Stomach (tissue), 8 donors: ENCODE measurements at regions not wholly inside any gene's neighbourhood (a gene's known extent, or its start where the extent isn't known, plus 50 kb on each side); places are given as distances from the start of the nearest gene placed in this dataset.
A peak's percentile ranks its signal among the peaks of the same experiment; 100 is the strongest.

Source experiments
- DNase-seq, 2 donors: peaks; one replicate each; pipeline versions ENCODE4 v3.0.0 to v3.0.0-alpha.2; 2013 to 2019
- H3K27ac ChIP-seq, 5 donors: fragments of 200-600 bp in 4 of 5; sonication (generic) in 4 of 5; one replicate each; pipeline ENCODE4 v1.5.1; 2013 to 2019; ENCODE audit warnings: mild to moderate bottlenecking in 1 of 5, moderate library complexity in 1 of 5
- H3K27me3 ChIP-seq, 3 donors: fragments of 200-600 bp; sonication (generic); one replicate each; pipeline ENCODE4 v1.5.1; 2017 to 2019; ENCODE audit warnings: mixed run types in 1 of 3
- H3K36me3 ChIP-seq, 4 donors: fragments of 200-600 bp; sonication (generic); 1 replicate in 3 of 4; 2 replicates in 1 of 4; pipeline ENCODE4 v1.5.1; 2016 to 2019
- H3K4me1 ChIP-seq, 4 donors: fragments of 200-600 bp; sonication (generic); one replicate each; pipeline ENCODE4 v1.5.1; 2016 to 2019
- H3K4me3 ChIP-seq, 4 donors: fragments of 200-600 bp; sonication (generic) in 3 of 4; one replicate each; pipeline ENCODE4 v1.5.1; 2016 to 2019; ENCODE audit warnings: mild to moderate bottlenecking in 1 of 4
- H3K9me3 ChIP-seq, 4 donors: fragments of 200-600 bp; sonication (generic); one replicate each; pipeline ENCODE4 v1.5.1; 2016 to 2019
- CTCF ChIP-seq, 7 experiments: fragments of 450-650 bp in 4 of 7; fragments of 200-600 bp in 3 of 7; sonication (generic) in 3 of 7; IDR thresholded peaks; one replicate each; pipeline ENCODE4 v1.5.1; 2016 to 2019; ENCODE audit warnings: antibody characterized with exemption in 7 of 7, control low read depth in 2 of 7, mild to moderate bottlenecking in 1 of 7
- EP300 ChIP-seq: sonication (generic); formaldehyde crosslinking; IDR thresholded peaks from one replicate; pipeline ENCODE4 v1.6.1; 2017; ENCODE audit warnings: antibody characterized with exemption
- POLR2A ChIP-seq, 4 donors: fragments of 450-650 bp; IDR thresholded peaks; one replicate each; pipeline ENCODE4 v1.6.1; 2016; ENCODE audit warnings: antibody characterized with exemption in 4 of 4, control low read depth in 2 of 4, mild to moderate bottlenecking in 1 of 4, moderate library complexity in 1 of 4
- POLR2AphosphoS5 ChIP-seq, 3 donors: sonication (generic); formaldehyde crosslinking; IDR thresholded peaks; one replicate each; pipeline ENCODE4 v1.6.1; 2016; ENCODE audit warnings: antibody characterized with exemption in 3 of 3
- WGBS, 5 donors: extraction: QIAGEN DNeasy Blood & Tissue Kit in 3 of 5; methylation state at CpG; one replicate each; pipeline versions ENCODE4 v1.1.5 to v1.1.7; 2013 to 2018; 5-methylcytosine and 5-hydroxymethylcytosine counted together
- intact Hi-C: fragments of 100-400 bp; cut with DNase I; formaldehyde crosslinking; loops from one replicate; pipeline ENCODE4 v1.15.1; 2023; ENCODE audit warnings: low total_unique reads
- donor health status: healthy with polysubstance abuse.
- donor health status: Bipolar disorder and iron deficiency.
- donor health status: healthy.

- Histone ChIP-seq H3K9me3 (peaks cover 0 to 5% (median 2%) of the 10 kb centered on the region in 4 donors), H3K36me3 (no peaks in the 10 kb centered on the region), H3K27me3 (no peaks in the 10 kb centered on the region), H3K4me1 (no peaks in the 10 kb centered on the region), H3K27ac (no peak overlapping the region), H3K4me3 (no peak overlapping the region)
- intact Hi-C loops: no loop called here
- TF ChIP-seq POLR2AphosphoS5 (IDR thresholded peaks at IDR 0.05) (no peak), POLR2A (IDR thresholded peaks at IDR 0.05) (no peak), CTCF (IDR thresholded peaks at IDR 0.05) (no peak), EP300 (no peak)
- no peak for DNase-seq
- 77 to 97% (median 89%) methylated on average over 7 of the region's 7 CpGs for whole genome bisulfite sequencing, 5 donors
Measured at GRCh38 chr13:105059786-105060185, 1475.7 kb downstream of the EFNB2 start.

DNA sequence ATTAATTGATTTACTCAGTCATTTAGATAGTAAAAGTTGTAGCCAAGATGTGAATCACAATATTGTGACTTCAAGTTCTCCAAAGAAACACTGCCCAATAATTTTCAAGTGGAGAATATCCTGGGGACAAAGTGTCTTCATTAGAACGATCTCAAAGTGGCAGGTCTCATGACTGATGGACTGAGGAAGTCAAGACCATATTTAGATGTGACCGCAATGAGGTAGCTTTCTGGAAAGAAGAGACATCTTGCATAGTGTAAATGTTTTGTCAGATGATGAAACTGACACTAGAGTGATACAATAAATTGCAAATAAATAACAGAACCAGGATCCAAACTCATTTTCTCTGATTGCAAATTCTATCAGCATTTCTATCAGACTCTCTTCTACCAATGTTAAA lies 1476.9 kb downstream of the EFNB2 start:
- no peaks in the 10 kb centered on the region for H3K4me1 ChIP-seq
- DNase-seq: no peak
- H3K27ac ChIP-seq: no peak overlapping the region
- WGBS, 5 donors: 70 to 83% (median 75%) methylated on average over 2 of the region's 2 CpGs
- H3K4me3 ChIP-seq: no peak overlapping the region
- no peaks in the 10 kb centered on the region for H3K27me3 ChIP-seq
- H3K9me3 ChIP-seq: no peaks in the 10 kb centered on the region
- H3K36me3 ChIP-seq: no peaks in the 10 kb centered on the region
- intact Hi-C loops: no loop called here
- TF ChIP-seq EP300: no peak
- TF ChIP-seq POLR2AphosphoS5 (IDR thresholded peaks at IDR 0.05): no peak
- no peak for TF ChIP-seq POLR2A (IDR thresholded peaks at IDR 0.05)
- no peak for TF ChIP-seq CTCF (IDR thresholded peaks at IDR 0.05)

DNA sequence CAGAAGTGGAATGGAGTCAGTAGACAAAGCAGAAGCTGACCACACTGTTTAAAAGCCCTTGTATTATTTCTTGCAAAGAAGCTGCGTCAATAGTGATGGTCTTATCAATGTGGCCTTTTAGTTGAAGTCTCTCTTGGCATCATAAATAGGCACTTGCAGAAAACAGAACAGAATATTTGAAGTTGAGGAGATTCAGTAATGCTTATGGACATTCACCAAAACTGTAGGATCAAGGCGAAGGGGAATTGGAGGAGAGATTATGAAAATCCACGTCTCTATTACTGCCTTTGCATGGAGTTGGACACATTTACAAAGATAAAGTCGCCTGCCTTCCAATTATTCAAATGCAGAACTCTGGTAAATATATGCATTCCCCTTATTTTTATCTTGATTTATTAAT lies 1482.8 kb downstream of the EFNB2 start:
- DNase-seq: no peak
- intact Hi-C loops: no loop called here
- 74 to 83% (median 78%) methylated on average over 4 of the region's 4 CpGs for WGBS, 5 donors
- no peak for TF ChIP-seq CTCF (IDR thresholded peaks at IDR 0.05)
- no peak for TF ChIP-seq POLR2AphosphoS5 (IDR thresholded peaks at IDR 0.05)
- TF ChIP-seq EP300: no peak
- TF ChIP-seq POLR2A (IDR thresholded peaks at IDR 0.05): no peak
- Histone ChIP-seq H3K4me1 (peaks cover 0 to 4% (median 0%) of the 10 kb centered on the region in 4 donors), H3K27me3 (no peaks in the 10 kb centered on the region), H3K36me3 (no peaks in the 10 kb centered on the region), H3K27ac (no peak overlapping the region), H3K9me3 (no peaks in the 10 kb centered on the region), H3K4me3 (no peak overlapping the region)

DNA sequence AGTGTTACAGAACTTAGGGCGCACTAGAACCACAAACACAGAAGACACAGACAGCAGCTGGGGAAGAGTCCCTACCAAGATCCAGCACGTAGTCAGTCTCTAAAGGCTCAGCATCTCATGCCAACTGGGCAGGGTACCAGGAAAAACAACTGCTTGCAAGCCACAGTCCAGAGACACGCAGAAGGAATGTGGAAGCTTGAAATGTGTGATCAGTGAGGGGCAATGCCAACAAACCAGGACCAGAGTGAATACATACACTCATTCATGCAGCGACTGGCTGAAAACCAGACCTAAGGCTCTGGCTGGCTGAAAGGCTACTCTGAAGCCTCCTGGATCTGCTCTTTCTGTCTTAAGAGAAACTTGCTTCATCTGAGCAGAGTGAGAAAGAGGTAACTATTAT lies 1484.8 kb downstream of the EFNB2 start:
- intact Hi-C loops: no loop called here
- DNase-seq: peak in 1 of 2 donors; percentile 10
- WGBS, 5 donors: 58 to 76% (median 70%) methylated on average over 4 of the region's 4 CpGs
- peaks cover 0 to 7% (median 0%) of the 10 kb centered on the region in 4 donors for H3K4me1 ChIP-seq
- no peak overlapping the region for H3K27ac ChIP-seq
- TF ChIP-seq CTCF (IDR thresholded peaks at IDR 0.05): no peak
- no peak for TF ChIP-seq POLR2AphosphoS5 (IDR thresholded peaks at IDR 0.05)
- no peak for TF ChIP-seq EP300
- no peak for TF ChIP-seq POLR2A (IDR thresholded peaks at IDR 0.05)
- no peaks in the 10 kb centered on the region for H3K9me3 ChIP-seq
- H3K27me3 ChIP-seq: no peaks in the 10 kb centered on the region
- H3K36me3 ChIP-seq: no peaks in the 10 kb centered on the region
- H3K4me3 ChIP-seq: no peak overlapping the region
